ENCODE measurements at regions not wholly inside any gene's neighbourhood (a gene's known extent, or its start where the extent isn't known, plus 50 kb on each side); places are given as distances from the start of the nearest gene placed in this dataset.

DNA sequence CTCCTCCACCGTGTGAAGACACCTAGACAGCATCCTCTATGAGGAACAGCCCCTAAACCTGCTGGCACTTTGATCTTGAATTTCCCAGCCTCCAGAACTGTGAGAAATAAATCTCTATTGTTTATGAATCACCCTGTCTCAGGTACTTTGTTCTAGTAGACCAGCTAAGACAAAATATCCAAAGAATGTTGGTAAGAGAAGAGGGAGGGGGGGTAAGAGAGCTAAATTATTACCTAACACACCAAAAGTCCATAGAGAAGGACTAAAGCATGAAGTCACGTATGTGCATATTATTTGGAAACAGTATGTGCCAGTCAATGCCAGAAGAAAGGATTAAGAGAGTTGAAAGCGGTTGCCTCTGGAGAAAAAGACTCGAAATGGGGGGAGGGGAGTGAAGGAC is 211.0 kb downstream of the SP3 start:
- no peak for TF ChIP-seq CTCF (IDR thresholded peaks at IDR 0.05)
- TF ChIP-seq POLR2A (IDR thresholded peaks at IDR 0.05) = no peak
